ENCODE measurements at regions not wholly inside any gene's neighbourhood (a gene's known extent, or its start where the extent isn't known, plus 50 kb on each side); places are given as distances from the start of the nearest gene placed in this dataset.

- TF ChIP-seq SIN3A (IDR thresholded peaks at IDR 0.05; ENCODE audit: borderline replicate concordance, insufficient read depth, low read depth, low read length) (no peak), REST (IDR thresholded peaks at IDR 0.05; ENCODE audit: insufficient read depth in 1 of 2, low read depth in 2 of 2, low read length in 1 of 2) (no peak), TCF7L2 (IDR thresholded peaks at IDR 0.05; ENCODE audit: low read depth, low read length) (no peak), POLR2AphosphoS5 (IDR thresholded peaks at IDR 0.05; ENCODE audit: low read depth, low read length) (no peak)
- TF ChIP-seq, protein P1, sequence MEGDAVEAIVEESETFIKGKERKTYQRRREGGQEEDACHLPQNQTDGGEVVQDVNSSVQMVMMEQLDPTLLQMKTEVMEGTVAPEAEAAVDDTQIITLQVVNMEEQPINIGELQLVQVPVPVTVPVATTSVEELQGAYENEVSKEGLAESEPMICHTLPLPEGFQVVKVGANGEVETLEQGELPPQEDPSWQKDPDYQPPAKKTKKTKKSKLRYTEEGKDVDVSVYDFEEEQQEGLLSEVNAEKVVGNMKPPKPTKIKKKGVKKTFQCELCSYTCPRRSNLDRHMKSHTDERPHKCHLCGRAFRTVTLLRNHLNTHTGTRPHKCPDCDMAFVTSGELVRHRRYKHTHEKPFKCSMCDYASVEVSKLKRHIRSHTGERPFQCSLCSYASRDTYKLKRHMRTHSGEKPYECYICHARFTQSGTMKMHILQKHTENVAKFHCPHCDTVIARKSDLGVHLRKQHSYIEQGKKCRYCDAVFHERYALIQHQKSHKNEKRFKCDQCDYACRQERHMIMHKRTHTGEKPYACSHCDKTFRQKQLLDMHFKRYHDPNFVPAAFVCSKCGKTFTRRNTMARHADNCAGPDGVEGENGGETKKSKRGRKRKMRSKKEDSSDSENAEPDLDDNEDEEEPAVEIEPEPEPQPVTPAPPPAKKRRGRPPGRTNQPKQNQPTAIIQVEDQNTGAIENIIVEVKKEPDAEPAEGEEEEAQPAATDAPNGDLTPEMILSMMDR (IDR thresholded peaks at IDR 0.05), result no peak
Measured at GRCh38 chr1:232291681-232292080, 338.3 kb downstream of the SIPA1L2 start.
